HuH-7.5 (cell line): ENCODE measurements at regions not wholly inside any gene's neighbourhood (a gene's known extent, or its start where the extent isn't known, plus 50 kb on each side); places are given as distances from the start of the nearest gene placed in this dataset.

Experiments
- DNase-seq: peaks from one replicate; pipeline ENCODE4 v3.0.0; 2011; ENCODE audit warnings: low spot score

GRCh38 chr15:70276401-70276800 is 178.7 kb upstream of the TLE3 start:
- no peak for DNase-seq

- DNase-seq = no peak
These were observed 177.9 kb upstream of the TLE3 start for GRCh38 chr15:70275461-70276138.

GRCh38 chr15:70274908-70275307 is 177.2 kb upstream of the TLE3 start:
- no peak for DNase-seq

GRCh38 chr15:70274255-70274880 is 176.7 kb upstream of the TLE3 start:
- no peak for DNase-seq

GRCh38 chr15:70273808-70274207 is 176.1 kb upstream of the TLE3 start:
- no peak for DNase-seq

GRCh38 chr15:70272565-70273355 is 175.0 kb upstream of the TLE3 start:
- no peak for DNase-seq

GRCh38 chr15:70271422-70272088 is 173.8 kb upstream of the TLE3 start:
- DNase-seq = peak; percentile 64

GRCh38 chr15:70270752-70271111 is 173.0 kb upstream of the TLE3 start:
- DNase-seq = no peak

- no peak for DNase-seq
These were observed 172.5 kb upstream of the TLE3 start for GRCh38 chr15:70269991-70270751.

GRCh38 chr15:70269311-70269911 is 171.7 kb upstream of the TLE3 start:
- peak; percentile 59 for DNase-seq

- DNase-seq = no peak
These were observed 171.1 kb upstream of the TLE3 start for GRCh38 chr15:70268698-70269251.

GRCh38 chr15:70267879-70268278 is 170.2 kb upstream of the TLE3 start:
- no peak for DNase-seq

- DNase-seq = no peak
These were observed 169.6 kb upstream of the TLE3 start for GRCh38 chr15:70267306-70267705.

GRCh38 chr15:70266412-70267121 is 168.8 kb upstream of the TLE3 start:
- no peak for DNase-seq

GRCh38 chr15:70265986-70266385 is 168.3 kb upstream of the TLE3 start:
- no peak for DNase-seq

- DNase-seq = no peak
These were observed 167.8 kb upstream of the TLE3 start for GRCh38 chr15:70265466-70265978.

- no peak for DNase-seq
These were observed 167.2 kb upstream of the TLE3 start for GRCh38 chr15:70264738-70265465.

- DNase-seq = no peak
These were observed 166.4 kb upstream of the TLE3 start for GRCh38 chr15:70264014-70264582.

- no peak for DNase-seq
These were observed 165.0 kb upstream of the TLE3 start for GRCh38 chr15:70262591-70263274.
